D721Med (cell line): ENCODE measurements at regions not wholly inside any gene's neighbourhood (a gene's known extent, or its start where the extent isn't known, plus 50 kb on each side); places are given as distances from the start of the nearest gene placed in this dataset.

Experiments
- DNase-seq: peaks from one replicate; pipeline ENCODE4 v3.0.0; 2011; ENCODE audit warnings: low spot score; ENCODE audit not compliant: insufficient read length
- FAIRE-seq: peaks from 2 replicates; lab custom pipeline; 2011; peaks lifted over from hg19 to GRCh38; lab: Jason Lieb, UNC
- TF ChIP-seq, protein P1 (sequence below): IDR thresholded peaks from 2 replicates; pipeline ENCODE4 v1.5.1; 2012; ENCODE audit warnings: mild to moderate bottlenecking, control low read depth; ENCODE audit not compliant: insufficient read depth; ENCODE audit errors: missing control alignments

DNA sequence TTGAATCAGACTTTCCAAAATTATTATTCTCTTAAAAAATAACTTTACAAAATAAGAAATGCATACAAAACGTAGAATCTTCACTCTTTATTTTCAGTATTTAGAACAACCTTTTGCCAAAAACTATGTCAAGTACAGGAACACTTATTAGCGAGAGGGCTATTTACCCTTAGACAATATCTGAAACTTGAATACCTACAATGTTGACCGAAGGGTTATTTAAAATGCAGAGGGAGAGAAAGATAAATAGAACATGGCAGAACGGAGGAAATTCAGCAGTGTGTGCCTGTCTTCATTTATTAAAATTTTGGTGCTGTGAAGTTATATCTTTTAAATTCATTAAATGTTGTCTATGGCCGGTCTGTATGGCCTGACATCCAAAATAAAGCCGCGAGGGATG, 198.8 kb downstream of the EFNB2 start:
- no peak for FAIRE-seq
- TF ChIP-seq, protein P1, sequence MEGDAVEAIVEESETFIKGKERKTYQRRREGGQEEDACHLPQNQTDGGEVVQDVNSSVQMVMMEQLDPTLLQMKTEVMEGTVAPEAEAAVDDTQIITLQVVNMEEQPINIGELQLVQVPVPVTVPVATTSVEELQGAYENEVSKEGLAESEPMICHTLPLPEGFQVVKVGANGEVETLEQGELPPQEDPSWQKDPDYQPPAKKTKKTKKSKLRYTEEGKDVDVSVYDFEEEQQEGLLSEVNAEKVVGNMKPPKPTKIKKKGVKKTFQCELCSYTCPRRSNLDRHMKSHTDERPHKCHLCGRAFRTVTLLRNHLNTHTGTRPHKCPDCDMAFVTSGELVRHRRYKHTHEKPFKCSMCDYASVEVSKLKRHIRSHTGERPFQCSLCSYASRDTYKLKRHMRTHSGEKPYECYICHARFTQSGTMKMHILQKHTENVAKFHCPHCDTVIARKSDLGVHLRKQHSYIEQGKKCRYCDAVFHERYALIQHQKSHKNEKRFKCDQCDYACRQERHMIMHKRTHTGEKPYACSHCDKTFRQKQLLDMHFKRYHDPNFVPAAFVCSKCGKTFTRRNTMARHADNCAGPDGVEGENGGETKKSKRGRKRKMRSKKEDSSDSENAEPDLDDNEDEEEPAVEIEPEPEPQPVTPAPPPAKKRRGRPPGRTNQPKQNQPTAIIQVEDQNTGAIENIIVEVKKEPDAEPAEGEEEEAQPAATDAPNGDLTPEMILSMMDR, result no peak
- DNase-seq, result no peak

DNA sequence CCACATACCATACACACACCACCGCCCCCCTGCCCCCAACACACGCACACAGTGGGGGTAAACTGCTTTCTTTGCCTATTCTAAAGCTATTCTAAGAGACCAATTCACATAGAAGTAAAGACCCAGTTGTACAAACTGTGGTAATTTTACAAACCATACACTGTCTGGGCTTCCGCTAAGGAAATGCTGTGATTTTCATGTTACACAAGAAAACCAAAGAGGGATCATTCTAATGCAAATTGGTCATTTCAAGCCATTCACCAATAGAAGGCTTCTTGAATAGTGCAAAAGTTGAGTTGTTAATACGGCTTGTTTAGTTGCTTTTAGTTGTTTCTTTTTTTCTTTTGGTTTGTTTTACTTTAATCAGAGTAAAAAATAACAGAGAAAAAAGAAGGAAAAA, 202.8 kb downstream of the EFNB2 start:
- no peak for FAIRE-seq
- DNase-seq, result no peak
- TF ChIP-seq, protein P1, result no peak

DNA sequence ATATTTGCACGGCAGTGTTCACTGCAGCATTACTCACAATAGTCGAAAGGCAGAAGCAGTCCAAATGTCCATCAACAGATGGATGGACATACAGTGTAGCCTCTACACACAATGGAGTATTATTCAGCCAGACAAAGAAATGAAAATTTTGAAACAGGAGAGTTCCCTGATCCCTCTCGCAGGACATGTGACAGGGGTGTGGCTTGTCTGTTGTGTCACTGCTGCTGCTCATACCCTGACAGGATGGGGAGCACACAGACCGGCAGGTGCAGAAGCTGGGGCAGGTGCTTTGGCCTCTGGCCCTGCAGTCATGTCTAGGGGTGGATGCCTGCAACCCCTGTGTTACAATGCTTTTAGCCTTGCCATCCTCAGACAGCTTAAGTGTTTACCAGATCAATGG, 204.3 kb downstream of the EFNB2 start:
- FAIRE-seq (no peak), DNase-seq (no peak)
- TF ChIP-seq, protein P1, result no peak

DNA sequence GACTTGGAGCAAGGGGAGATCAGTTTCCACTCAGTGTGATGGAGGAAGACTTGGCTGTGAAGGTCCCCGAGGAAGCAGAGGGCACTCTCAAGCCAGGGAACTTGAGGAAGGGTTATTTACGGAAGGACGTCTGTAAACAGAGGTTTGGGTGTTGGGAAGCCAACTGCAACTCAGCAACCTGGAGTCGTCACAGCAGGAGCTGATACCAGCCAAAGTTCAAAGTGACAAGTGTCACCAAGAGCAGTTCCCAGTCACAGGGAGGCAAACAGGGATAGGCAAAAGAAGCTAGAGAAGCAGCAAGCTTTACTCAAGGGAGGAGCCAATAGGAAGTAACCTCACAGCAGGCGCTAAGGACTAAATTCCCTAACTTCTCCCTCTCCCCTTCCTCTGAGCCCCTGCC, 205.5 kb downstream of the EFNB2 start:
- no peak for DNase-seq
- TF ChIP-seq, protein P1, result no peak
- FAIRE-seq, result no peak

DNA sequence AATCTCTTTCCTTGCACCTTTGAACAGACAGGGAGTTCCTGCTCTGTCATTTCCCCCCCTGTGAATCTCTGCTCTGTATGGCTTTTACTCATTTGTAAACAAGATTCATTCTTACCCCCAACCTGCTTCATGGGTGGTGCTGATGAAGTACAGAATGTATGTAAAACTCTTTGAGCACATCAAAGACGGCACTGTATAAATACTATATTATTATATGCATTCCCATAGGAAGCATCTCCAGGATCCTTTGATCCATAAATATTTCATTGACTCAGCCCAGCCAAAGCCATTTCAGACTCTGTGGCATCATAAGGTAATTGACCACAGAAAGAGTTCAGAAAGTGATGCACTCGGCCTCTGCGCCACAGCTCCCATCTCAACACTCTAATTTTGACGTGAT, 208.7 kb downstream of the EFNB2 start:
- FAIRE-seq (no peak), DNase-seq (no peak)
- TF ChIP-seq, protein P1, result no peak

DNA sequence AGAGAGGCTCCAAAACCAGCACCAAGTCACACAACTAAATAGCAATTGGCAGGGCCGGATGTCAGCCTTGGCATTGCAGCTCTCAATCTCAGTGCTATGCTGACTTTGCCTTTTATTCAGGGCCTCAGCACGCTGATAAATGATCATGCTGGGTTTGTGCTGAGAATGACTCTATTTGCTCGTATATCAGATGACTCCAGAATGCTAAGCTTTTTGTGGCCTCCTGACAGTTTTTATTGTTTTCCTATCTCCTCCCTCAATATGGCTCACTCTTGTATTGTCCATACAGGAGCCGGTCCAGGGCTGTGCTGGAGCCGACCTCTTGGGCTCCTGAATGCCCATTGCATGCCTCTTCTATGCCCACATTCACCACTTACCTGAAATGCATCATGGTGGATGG, 211.0 kb downstream of the EFNB2 start:
- no peak for FAIRE-seq
- DNase-seq, result no peak
- TF ChIP-seq, protein P1, result no peak

DNA sequence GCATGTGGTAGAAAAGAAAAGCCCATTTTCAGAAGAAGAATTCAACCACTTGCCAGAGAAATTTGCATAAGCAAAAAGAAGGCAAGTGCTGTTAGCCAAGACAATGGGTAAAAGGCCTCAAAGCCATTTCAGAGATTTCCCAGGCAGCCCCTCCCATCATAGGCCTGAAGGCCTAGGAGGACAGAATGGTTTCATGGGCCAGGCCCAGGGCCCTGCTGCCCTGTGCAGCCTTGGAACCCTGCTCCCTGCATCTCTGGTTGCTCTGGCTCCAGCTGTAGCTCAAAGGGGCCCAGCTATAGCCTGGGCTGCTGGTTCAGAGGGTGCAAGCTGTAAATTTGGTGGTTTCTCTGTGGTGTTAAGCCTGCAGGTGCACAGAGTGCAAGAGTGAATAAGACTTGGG, 212.8 kb downstream of the EFNB2 start:
- TF ChIP-seq, protein P1, result no peak
- DNase-seq (no peak), FAIRE-seq (no peak)
